HG03175 (cell line): ENCODE measurements at regions not wholly inside any gene's neighbourhood (a gene's known extent, or its start where the extent isn't known, plus 50 kb on each side); places are given as distances from the start of the nearest gene placed in this dataset.

Experiments used
- ATAC-seq: cut with Tn5 transposase; IDR thresholded peaks from one replicate; pipeline ENCODE4 v1.9.1; 2021; ENCODE audit warnings: mild to moderate bottlenecking, moderate library complexity; ENCODE audit not compliant: unreplicated experiment

DNA sequence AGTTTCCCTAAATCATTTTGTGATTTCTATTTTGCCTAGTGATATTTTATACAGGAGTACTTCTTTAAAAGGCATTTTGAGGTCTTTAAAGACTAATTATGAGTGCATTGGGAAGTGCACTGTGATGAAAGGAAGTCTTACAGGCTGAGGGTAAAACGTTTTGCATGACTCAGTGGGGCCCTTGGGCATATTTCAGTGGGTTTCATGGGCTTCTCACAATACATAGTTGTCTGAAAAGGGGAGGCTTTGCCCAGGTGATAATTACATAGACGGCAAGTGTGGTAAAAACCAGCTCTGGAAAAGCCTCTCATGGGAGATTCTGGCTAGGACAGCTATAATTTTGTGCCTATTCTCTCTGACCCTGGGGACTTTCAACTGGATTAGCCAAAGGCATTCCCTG lies 387.2 kb downstream of the ARHGEF28 start:
- no peak for ATAC-seq

DNA sequence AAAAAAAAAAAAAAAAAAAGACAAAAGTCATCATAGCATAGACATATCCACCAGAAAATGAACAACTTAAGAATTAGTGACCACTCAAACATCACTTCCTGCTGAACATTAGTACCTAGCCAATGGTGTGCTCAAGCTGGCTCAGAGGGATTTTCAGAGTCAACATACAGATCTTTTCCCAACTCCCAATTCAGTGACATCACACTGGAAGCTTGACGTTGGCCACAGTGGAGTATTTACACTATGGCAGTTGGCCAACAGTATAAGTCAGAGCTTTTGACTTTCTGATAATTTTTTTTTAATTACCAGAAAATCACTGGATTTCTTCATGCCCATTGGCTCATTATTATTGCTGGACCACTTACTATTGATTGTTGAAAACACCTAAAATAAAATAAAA lies 383.5 kb downstream of the ARHGEF28 start:
- no peak for ATAC-seq

DNA sequence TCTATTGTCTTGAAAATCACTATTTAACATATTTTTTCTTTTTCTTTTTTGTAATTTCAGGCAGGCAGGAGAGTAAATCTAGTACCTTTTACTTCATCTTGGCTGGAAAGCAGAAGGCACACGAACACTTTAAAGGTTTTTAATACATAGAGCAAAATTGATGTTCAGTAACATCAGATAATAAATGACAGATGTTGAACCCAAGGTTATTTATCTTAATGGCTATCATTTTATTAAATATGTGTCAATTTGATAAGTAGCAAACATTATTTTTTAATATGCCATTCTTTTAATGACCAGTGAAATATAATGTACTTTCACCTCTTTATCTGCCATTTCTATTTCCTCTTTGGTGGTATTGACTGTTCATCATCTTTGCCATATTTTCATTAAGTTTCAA lies 381.2 kb downstream of the ARHGEF28 start:
- ATAC-seq, result no peak

GRCh38 chr5:73999297-73999696 lies 373.3 kb downstream of the ARHGEF28 start:
- ATAC-seq, result no peak

DNA sequence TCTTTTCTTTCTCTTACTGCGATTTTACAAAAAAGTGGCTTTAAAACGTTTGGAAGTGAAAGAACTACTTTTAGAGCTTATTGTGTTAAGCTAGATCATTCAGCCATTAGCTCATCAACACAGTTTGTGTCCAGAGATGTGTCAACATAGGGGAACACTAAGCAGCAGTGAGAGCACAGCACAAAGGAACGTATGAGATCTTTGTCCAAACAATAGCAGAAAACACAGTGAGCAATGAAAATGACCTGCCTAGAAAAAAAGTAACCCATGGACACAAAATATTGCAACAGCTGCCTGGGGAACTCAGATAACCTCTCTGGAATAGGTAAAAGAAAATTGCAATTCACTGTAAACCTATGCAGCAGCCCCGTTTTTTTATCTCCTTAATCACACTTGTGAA lies 372.5 kb downstream of the ARHGEF28 start:
- no peak for ATAC-seq

- ATAC-seq, result no peak
Measured at GRCh38 chr5:73997960-73998359, 372.0 kb downstream of the ARHGEF28 start.

DNA sequence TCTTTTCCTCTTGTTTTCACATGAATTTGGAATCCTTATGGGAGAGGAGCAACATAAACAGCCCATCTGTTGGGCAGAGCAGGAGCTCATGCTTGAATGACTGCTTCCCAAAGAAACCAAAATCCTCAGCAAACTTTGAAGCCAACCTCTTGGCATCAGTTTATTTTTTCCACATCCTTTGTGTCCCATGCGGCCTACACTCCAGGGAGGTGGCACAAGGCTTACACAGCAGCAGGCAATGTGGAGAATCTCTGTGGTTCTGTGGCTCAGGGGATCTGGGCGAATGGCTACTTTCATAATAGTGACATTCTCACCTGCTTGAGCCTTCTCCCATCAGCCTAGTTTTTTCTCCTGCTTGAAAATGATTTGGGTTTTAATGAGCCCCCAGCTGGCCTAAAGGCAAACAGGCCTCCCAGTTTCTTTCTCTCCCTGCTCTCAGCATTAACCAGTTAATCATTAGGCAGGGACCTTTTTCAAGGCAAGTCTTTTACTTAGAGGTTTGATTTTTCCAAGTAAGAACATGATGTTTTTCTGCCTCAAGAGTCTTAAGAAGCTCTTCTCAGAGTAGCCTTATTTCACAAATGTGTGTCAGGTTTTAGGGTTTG lies 370.3 kb downstream of the ARHGEF28 start:
- no peak for ATAC-seq

DNA sequence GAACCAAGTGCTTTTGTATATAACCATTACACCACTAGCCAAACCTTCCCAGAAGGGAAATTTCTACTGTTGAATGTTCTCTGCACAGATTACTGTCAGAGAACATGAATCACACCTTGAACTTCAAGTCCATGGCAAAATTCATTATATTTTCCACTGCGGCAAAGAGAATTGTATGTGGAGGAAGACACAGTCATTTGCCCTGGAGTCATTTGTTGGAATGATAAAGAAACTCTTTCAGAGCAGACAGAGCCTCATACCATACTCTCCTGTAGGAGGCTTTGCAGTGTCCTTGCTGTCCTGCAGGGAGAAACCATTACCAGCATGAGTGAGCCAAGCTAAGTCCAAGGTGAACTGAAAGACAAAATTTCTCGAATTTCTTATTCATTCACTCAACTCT lies 369.0 kb downstream of the ARHGEF28 start:
- ATAC-seq, result no peak
